MM.1S (cell line): ENCODE measurements at regions not wholly inside any gene's neighbourhood (a gene's known extent, or its start where the extent isn't known, plus 50 kb on each side); places are given as distances from the start of the nearest gene placed in this dataset.
A peak's percentile ranks its signal among the peaks of the same experiment; 100 is the strongest.

Experiments used
- DNase-seq: peaks from one replicate; pipeline ENCODE4 v3.0.0-alpha.2; 2015
- H2AFZ ChIP-seq: fragments of 300-600 bp; sonication (generic); 2 replicates; pipeline ENCODE4 v1.6.0; 2016; ENCODE audit warnings: antibody characterized with exemption, low read length
- H3F3A ChIP-seq: fragments of 300-600 bp; sonication (generic); 2 replicates; pipeline ENCODE4 v1.6.1; 2016; ENCODE audit warnings: mild to moderate bottlenecking, antibody characterized with exemption, low read length, moderate library complexity, mixed read lengths; ENCODE audit not compliant: insufficient read depth
- H3K27ac ChIP-seq: fragments of 300-600 bp; sonication (generic); 2 replicates; pipeline ENCODE4 v1.5.1; 2016; ENCODE audit warnings: mild to moderate bottlenecking, low read length
- H3K27me3 ChIP-seq: fragments of 300-600 bp; sonication (generic); replicated peaks from 2 replicates; pipeline ENCODE4 v1.6.0; 2016; ENCODE audit warnings: low read length; ENCODE audit not compliant: insufficient read depth
- H3K36me3 ChIP-seq: fragments of 300-600 bp; sonication (generic); replicated peaks from 2 replicates; pipeline ENCODE4 v1.6.1; 2016; ENCODE audit warnings: mild to moderate bottlenecking, low read length, mixed read lengths; ENCODE audit not compliant: insufficient read depth
- H3K4me1 ChIP-seq: fragments of 300-600 bp; sonication (generic); 2 replicates; pipeline ENCODE4 v1.6.1; 2016; ENCODE audit warnings: low read length, mixed read lengths
- H3K4me2 ChIP-seq: fragments of 300-600 bp; sonication (generic); 2 replicates; pipeline ENCODE4 v1.6.0; 2016; ENCODE audit warnings: low read depth, low read length
- H3K4me3 ChIP-seq: fragments of 300-600 bp; sonication (generic); 2 replicates; pipeline ENCODE4 v1.5.1; 2016; ENCODE audit warnings: low read length, mixed read lengths
- H3K79me2 ChIP-seq: fragments of 300-600 bp; sonication (generic); 2 replicates; pipeline ENCODE4 v1.6.1; 2016; ENCODE audit warnings: mixed run types, low read length, mixed read lengths
- H3K9ac ChIP-seq: fragments of 300-600 bp; sonication (generic); 2 replicates; pipeline ENCODE4 v1.6.1; 2016; ENCODE audit warnings: low read length, mixed read lengths
- H3K9me2 ChIP-seq: fragments of 300-600 bp; sonication (generic); replicated peaks from 2 replicates; pipeline ENCODE4 v1.6.1; 2016; ENCODE audit warnings: mild to moderate bottlenecking, low read length, mixed read lengths; ENCODE audit not compliant: insufficient read depth
- H3K9me3 ChIP-seq: fragments of 300-600 bp; sonication (generic); replicated peaks from 2 replicates; pipeline ENCODE4 v1.6.1; 2016; ENCODE audit warnings: mild to moderate bottlenecking, low read length, mixed read lengths; ENCODE audit not compliant: insufficient read depth
- H4K20me1 ChIP-seq: fragments of 300-600 bp; sonication (generic); 2 replicates; pipeline ENCODE4 v1.6.1; 2016; ENCODE audit warnings: mild to moderate bottlenecking, low read length, moderate library complexity, mixed read lengths; ENCODE audit not compliant: insufficient read depth
- EZH2 ChIP-seq: fragments of 300-600 bp; sonication (generic); optimal IDR thresholded peaks from 2 replicates; pipeline ENCODE3; 2017; ENCODE audit warnings: low read depth, mild to moderate bottlenecking, antibody characterized with exemption, low read length, mixed read lengths
- EZH2phosphoT487 ChIP-seq: fragments of 300-600 bp; sonication (generic); IDR thresholded peaks from 2 replicates; pipeline ENCODE4 v1.6.1; 2018; ENCODE audit warnings: antibody characterized with exemption, low read length
- TF ChIP-seq, protein P1 (sequence below): fragments of 300-600 bp; sonication (generic); IDR thresholded peaks from 2 replicates; pipeline ENCODE4 v1.5.1; 2016; ENCODE audit warnings: antibody characterized with exemption, low read length, mixed read lengths

DNA sequence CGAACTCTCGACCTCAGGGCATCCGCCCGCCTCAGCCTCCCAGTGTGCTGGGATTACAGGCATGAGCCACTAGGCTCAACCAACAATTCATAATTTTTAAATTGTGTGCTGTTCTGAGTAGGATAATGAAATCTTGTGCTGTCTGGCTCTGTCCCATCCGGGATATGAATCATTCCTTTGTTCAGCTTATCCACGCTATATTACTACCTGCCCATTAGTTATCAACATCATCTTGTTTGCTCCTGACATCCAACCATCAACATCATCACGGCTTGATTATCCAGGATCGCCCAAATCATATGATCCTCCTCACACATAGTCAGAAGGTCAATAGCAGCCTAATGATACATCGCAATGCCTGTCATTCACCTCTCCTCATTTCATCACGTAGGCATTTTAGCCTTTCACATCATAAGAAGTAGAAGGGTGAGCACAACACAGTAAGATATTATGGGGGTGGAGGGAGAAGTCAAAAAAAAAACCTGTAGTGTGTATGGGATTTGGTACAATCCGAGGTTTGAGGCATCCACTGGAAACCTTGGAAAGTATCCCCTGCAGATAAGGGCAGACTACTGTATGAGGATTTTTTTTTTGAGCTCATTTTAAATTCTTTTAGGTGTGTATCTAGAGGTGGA is 77.0 kb upstream of the SIAH1 start:
- Histone ChIP-seq H3K27ac (no peak overlapping the region), H3K9ac (no peak overlapping the region), H3K36me3 (no peaks in the 10 kb centered on the region), H3K79me2 (no peaks in the 10 kb centered on the region), H3K4me2 (no peak overlapping the region), H3F3A (no peaks in the 10 kb centered on the region; the same call in 1 of the 2 replicates), H3K27me3 (no peaks in the 10 kb centered on the region), H3K9me2 (no peaks in the 10 kb centered on the region), H4K20me1 (no peaks in the 10 kb centered on the region), H3K9me3 (no peaks in the 10 kb centered on the region), H3K4me1 (peaks cover 12% of the 10 kb centered on the region), H3K4me3 (no peak overlapping the region), H2AFZ (no peak overlapping the region)
- TF ChIP-seq, protein P1, sequence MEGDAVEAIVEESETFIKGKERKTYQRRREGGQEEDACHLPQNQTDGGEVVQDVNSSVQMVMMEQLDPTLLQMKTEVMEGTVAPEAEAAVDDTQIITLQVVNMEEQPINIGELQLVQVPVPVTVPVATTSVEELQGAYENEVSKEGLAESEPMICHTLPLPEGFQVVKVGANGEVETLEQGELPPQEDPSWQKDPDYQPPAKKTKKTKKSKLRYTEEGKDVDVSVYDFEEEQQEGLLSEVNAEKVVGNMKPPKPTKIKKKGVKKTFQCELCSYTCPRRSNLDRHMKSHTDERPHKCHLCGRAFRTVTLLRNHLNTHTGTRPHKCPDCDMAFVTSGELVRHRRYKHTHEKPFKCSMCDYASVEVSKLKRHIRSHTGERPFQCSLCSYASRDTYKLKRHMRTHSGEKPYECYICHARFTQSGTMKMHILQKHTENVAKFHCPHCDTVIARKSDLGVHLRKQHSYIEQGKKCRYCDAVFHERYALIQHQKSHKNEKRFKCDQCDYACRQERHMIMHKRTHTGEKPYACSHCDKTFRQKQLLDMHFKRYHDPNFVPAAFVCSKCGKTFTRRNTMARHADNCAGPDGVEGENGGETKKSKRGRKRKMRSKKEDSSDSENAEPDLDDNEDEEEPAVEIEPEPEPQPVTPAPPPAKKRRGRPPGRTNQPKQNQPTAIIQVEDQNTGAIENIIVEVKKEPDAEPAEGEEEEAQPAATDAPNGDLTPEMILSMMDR: no peak
- TF ChIP-seq EZH2: no peak
- no peak for TF ChIP-seq EZH2phosphoT487
- DNase-seq: no peak

DNA sequence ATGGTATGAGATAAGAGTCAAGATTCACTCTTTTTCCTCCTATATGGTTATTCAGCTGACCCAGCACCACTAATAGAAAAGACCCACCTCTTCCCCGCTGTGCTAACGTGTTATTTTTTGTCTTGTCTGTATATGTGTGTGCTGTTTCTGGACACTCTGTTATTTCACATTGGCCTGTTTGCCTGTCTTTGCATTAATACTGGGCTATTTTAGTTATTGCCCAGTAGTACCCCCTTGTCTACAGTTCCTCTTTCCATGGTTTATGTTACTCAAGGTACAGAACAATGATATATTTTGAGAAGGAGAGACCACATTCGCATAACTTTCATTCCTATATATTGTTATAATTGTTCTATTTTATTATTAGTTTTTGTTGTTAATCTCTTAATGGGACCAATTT is 74.0 kb upstream of the SIAH1 start:
- H3K79me2 ChIP-seq: no peaks in the 10 kb centered on the region
- H3K4me2 ChIP-seq: no peak overlapping the region
- peak overlapping the region; percentile 45; the same call in 1 of the 2 replicates for H3K27ac ChIP-seq
- H4K20me1 ChIP-seq: no peaks in the 10 kb centered on the region
- H3F3A ChIP-seq: no peaks in the 10 kb centered on the region; the same call in 1 of the 2 replicates
- H3K4me3 ChIP-seq: no peak overlapping the region
- no peaks in the 10 kb centered on the region for H3K36me3 ChIP-seq
- H3K9me3 ChIP-seq: no peaks in the 10 kb centered on the region
- H3K4me1 ChIP-seq: peaks cover 12% of the 10 kb centered on the region
- no peaks in the 10 kb centered on the region for H3K9me2 ChIP-seq
- H3K9ac ChIP-seq: no peak overlapping the region
- TF ChIP-seq, protein P1: no peak
- TF ChIP-seq EZH2 (no peak), EZH2phosphoT487 (no peak)
- no peak overlapping the region for H2AFZ ChIP-seq
- no peak for DNase-seq
- H3K27me3 ChIP-seq: no peaks in the 10 kb centered on the region

DNA sequence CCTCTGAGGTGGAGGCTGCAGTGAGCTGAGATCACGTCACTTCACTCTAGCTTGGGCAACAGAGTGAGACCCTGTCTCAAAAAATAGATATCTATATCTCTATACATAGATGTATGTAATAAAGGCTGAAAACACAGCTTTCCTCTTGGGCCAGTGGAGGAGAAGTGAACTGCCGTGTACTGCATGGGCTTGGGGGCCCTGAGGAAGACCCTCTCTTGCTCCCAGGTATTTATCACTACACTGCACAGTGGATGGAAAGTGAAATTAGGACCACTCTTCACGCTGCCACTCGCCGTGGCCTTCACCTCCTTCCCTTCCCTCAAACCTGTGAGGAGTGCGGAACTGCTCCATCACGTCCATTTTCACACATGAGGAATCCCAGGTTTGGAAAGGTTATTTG is 68.8 kb upstream of the SIAH1 start:
- Histone ChIP-seq H3K79me2 (no peaks in the 10 kb centered on the region), H3K27me3 (no peaks in the 10 kb centered on the region), H3K9me3 (no peaks in the 10 kb centered on the region), H3K4me1 (peaks cover 10% of the 10 kb centered on the region), H3K4me2 (no peak overlapping the region), H3K4me3 (no peak overlapping the region), H3K9ac (no peak overlapping the region), H3K9me2 (no peaks in the 10 kb centered on the region), H3F3A (no peaks in the 10 kb centered on the region; the same call in 1 of the 2 replicates), H2AFZ (no peak overlapping the region), H3K36me3 (no peaks in the 10 kb centered on the region), H4K20me1 (no peaks in the 10 kb centered on the region), H3K27ac (no peak overlapping the region)
- no peak for DNase-seq
- TF ChIP-seq EZH2phosphoT487 (no peak), EZH2 (no peak)
- TF ChIP-seq, protein P1: no peak
